ENCODE measurements at regions not wholly inside any gene's neighbourhood (a gene's known extent, or its start where the extent isn't known, plus 50 kb on each side); places are given as distances from the start of the nearest gene placed in this dataset.

GRCh38 chr3:194871864-194872668, 186.4 kb downstream of the FAM43A start:
- H2AFZ ChIP-seq = peak overlapping the region; percentile 2; the same call in 1 of the 2 replicates
- DNase-seq (ENCODE audit: low spot score) = no peak

More at GRCh38 chr3:194871864-194872668, 186.4 kb downstream of the FAM43A start:
- Mint-ChIP-seq H3K27me3 (ENCODE audit: insufficient read depth, low read depth, poor library complexity) (no peaks in the 10 kb centered on the region), H3K4me1 (peaks cover 24% of the 10 kb centered on the region), H3K27ac (peak overlapping the region; percentile 20; the same call in 1 of the 2 replicates), H3K9me3 (no peaks in the 10 kb centered on the region; the same call in 2 of the 3 replicates), H3K4me3 (peak overlapping the region; percentile 18; the same call in 2 of the 3 replicates), H3K36me3 (ENCODE audit: low read depth) (no peaks in the 10 kb centered on the region)
- Histone ChIP-seq H3K4me1 (ENCODE audit: insufficient read depth) (peaks cover 18% of the 10 kb centered on the region), H3K9me2 (ENCODE audit: insufficient read depth) (0 out of 2 replicates have a peak, but pooled peaks cover 4% of the 10 kb centered on the region), H3K27ac (ENCODE audit: low read depth) (no peak overlapping the region), H3K79me2 (replicated peaks; ENCODE audit: insufficient read depth) (no peaks in the 10 kb centered on the region), H3K4me2 (no peak overlapping the region), H3K4me3 (no peak overlapping the region), H3K27me3 (ENCODE audit: insufficient read depth) (no peaks in the 10 kb centered on the region), H3F3A (replicated peaks; ENCODE audit: low read depth) (no peaks in the 10 kb centered on the region), H3K36me3 (ENCODE audit: insufficient read depth) (no peaks in the 10 kb centered on the region), H4K20me1 (replicated peaks; ENCODE audit: insufficient read depth) (no peaks in the 10 kb centered on the region)
- ATAC-seq = peak; percentile 40
- TF ChIP-seq ETS1 (IDR thresholded peaks at IDR 0.05) = no peak
- TF ChIP-seq, protein P1, sequence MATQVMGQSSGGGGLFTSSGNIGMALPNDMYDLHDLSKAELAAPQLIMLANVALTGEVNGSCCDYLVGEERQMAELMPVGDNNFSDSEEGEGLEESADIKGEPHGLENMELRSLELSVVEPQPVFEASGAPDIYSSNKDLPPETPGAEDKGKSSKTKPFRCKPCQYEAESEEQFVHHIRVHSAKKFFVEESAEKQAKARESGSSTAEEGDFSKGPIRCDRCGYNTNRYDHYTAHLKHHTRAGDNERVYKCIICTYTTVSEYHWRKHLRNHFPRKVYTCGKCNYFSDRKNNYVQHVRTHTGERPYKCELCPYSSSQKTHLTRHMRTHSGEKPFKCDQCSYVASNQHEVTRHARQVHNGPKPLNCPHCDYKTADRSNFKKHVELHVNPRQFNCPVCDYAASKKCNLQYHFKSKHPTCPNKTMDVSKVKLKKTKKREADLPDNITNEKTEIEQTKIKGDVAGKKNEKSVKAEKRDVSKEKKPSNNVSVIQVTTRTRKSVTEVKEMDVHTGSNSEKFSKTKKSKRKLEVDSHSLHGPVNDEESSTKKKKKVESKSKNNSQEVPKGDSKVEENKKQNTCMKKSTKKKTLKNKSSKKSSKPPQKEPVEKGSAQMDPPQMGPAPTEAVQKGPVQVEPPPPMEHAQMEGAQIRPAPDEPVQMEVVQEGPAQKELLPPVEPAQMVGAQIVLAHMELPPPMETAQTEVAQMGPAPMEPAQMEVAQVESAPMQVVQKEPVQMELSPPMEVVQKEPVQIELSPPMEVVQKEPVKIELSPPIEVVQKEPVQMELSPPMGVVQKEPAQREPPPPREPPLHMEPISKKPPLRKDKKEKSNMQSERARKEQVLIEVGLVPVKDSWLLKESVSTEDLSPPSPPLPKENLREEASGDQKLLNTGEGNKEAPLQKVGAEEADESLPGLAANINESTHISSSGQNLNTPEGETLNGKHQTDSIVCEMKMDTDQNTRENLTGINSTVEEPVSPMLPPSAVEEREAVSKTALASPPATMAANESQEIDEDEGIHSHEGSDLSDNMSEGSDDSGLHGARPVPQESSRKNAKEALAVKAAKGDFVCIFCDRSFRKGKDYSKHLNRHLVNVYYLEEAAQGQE (IDR thresholded peaks at IDR 0.05; ENCODE audit: unreplicated experiment) = no peak
- no peak for TF ChIP-seq EZH2 (IDR thresholded peaks at IDR 0.05; ENCODE audit: low read depth, unreplicated experiment)
- no peak for TF ChIP-seq ZNF114 (CRISPR knock-in tag; IDR thresholded peaks at IDR 0.05)
- TF ChIP-seq POLR2AphosphoS5 (IDR thresholded peaks at IDR 0.05; ENCODE audit: low read depth) = no peak
- no peak for TF ChIP-seq ZNF331 (CRISPR knock-in tag; IDR thresholded peaks at IDR 0.05; ENCODE audit: low read depth)
- TF ChIP-seq EZH2phosphoT487 (IDR thresholded peaks at IDR 0.05; ENCODE audit: unreplicated experiment) = no peak
- TF ChIP-seq STAT1 (IDR thresholded peaks at IDR 0.05; ENCODE audit: unreplicated experiment) = no peak
- TF ChIP-seq CREB1 (CRISPR knock-in tag; IDR thresholded peaks at IDR 0.05; ENCODE audit: low read depth) = no peak
- TF ChIP-seq JUNB (IDR thresholded peaks at IDR 0.05; ENCODE audit: unreplicated experiment) = no peak
- TF ChIP-seq NANOG (IDR thresholded peaks at IDR 0.05; ENCODE audit: borderline replicate concordance) = no peak
- no peak for TF ChIP-seq CTCF (conservative IDR thresholded peaks at IDR 0.05; ENCODE audit: low read depth in 2 of 2)
- TF ChIP-seq ZNF462 (CRISPR knock-in tag; IDR thresholded peaks at IDR 0.05) = no peak

All from GM23338 (cell line).